CD4-positive, CD25-positive, alpha-beta regulatory T cell (primary cell): ENCODE measurements at regions not wholly inside any gene's neighbourhood (a gene's known extent, or its start where the extent isn't known, plus 50 kb on each side); places are given as distances from the start of the nearest gene placed in this dataset.
"Not testable (repeated sequence)": the region's sequence is repeated elsewhere in the genome, so short reads cannot be mapped to it uniquely, and the experiment has no call there.

Experiments used
- ATAC-seq, 2 donors: fragments of 150-1000 bp; cut with Tn5 transposase; one replicate each; pipeline ENCODE4 v1.10.0; 2021; ENCODE audit warnings: low read depth in 2 of 2, moderate number of reproducible peaks in 2 of 2, moderate library complexity in 1 of 2
- DNase-seq, 3 donors: peaks; one replicate each; pipeline versions ENCODE4 v3.0.0 to v3.0.0-alpha.2; 2012 to 2022; ENCODE audit warnings: mixed read lengths in 1 of 3
- H3K27ac ChIP-seq: one replicate; pipeline ENCODE4 v1.7.0; 2013; ENCODE audit warnings: mild to moderate bottlenecking, low read length; ENCODE audit not compliant: insufficient read depth, poor library complexity, severe bottlenecking
- H3K27me3 ChIP-seq: one replicate; pipeline ENCODE4 v1.7.0; 2013; ENCODE audit warnings: low read length; ENCODE audit not compliant: control insufficient read depth, insufficient read depth
- H3K36me3 ChIP-seq: one replicate; pipeline ENCODE4 v1.7.0; 2013; ENCODE audit warnings: mild to moderate bottlenecking, low read length, moderate library complexity; ENCODE audit not compliant: control insufficient read depth, insufficient read depth
- H3K4me1 ChIP-seq: 2 replicates; pipeline ENCODE4 v1.7.0; 2013; ENCODE audit warnings: mild to moderate bottlenecking, low read length; ENCODE audit not compliant: insufficient read depth, control insufficient read depth, poor library complexity, severe bottlenecking
- H3K4me3 ChIP-seq: one replicate; pipeline ENCODE4 v1.7.0; 2013; ENCODE audit warnings: low read depth, mild to moderate bottlenecking, low read length, moderate library complexity
- H3K9me3 ChIP-seq, 2 experiments: 1 replicate in 1 of 2; 2 replicates in 1 of 2; pipeline ENCODE4 v1.7.0; 2013; ENCODE audit warnings: low read length in 2 of 2, mild to moderate bottlenecking in 1 of 2, moderate library complexity in 1 of 2; ENCODE audit not compliant: control insufficient read depth in 2 of 2
- H3K27ac Mint-ChIP-seq, 3 donors: one replicate each; pipeline ENCODE4 v1.8.0; 2020 to 2022; ENCODE audit warnings: mild to moderate bottlenecking in 3 of 3, mixed read lengths in 3 of 3, moderate library complexity in 2 of 3
- H3K27me3 Mint-ChIP-seq: one replicate; pipeline ENCODE4 v1.8.0; 2022; ENCODE audit warnings: mild to moderate bottlenecking, mixed read lengths
- H3K36me3 Mint-ChIP-seq: one replicate; pipeline ENCODE4 v1.8.0; 2020; ENCODE audit warnings: mixed read lengths
- H3K4me1 Mint-ChIP-seq, 4 donors: one replicate each; pipeline ENCODE4 v1.8.0; 2020 to 2022; ENCODE audit warnings: mixed read lengths in 4 of 4, mild to moderate bottlenecking in 1 of 4
- H3K4me3 Mint-ChIP-seq, 4 donors: one replicate each; pipeline ENCODE4 v1.8.0; 2020 to 2022; ENCODE audit warnings: mild to moderate bottlenecking in 4 of 4, mixed read lengths in 4 of 4, moderate library complexity in 3 of 4
- H3K9me3 Mint-ChIP-seq, 7 donors: one replicate each; pipeline ENCODE4 v1.8.0; 2020 to 2022; ENCODE audit warnings: mixed read lengths in 7 of 7, mild to moderate bottlenecking in 3 of 7, moderate library complexity in 2 of 7

DNA sequence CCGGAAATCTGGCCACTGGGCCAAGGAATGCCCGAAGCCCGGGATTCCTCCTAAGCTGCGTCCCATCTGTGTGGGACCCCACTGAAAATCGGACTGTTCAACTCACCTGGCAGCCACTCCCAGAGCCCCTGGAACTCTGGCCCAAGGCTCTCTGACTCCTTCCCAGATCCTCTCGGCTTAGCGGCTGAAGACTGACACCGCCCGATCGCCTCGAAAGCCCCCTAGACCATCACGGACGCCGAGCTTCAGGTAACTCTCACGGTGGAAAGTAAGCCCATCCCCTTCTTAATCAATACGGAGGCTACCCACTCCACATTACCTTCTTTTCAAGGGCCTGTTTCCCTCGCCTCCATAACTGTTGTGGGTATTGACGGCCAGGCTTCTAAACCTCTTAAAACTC lies 51.4 kb upstream of the SPP1 start:
- H3K27me3 ChIP-seq, H3K4me1 ChIP-seq, H3K36me3 Mint-ChIP-seq, H3K27ac ChIP-seq, H3K27ac Mint-ChIP-seq, H3K9me3 Mint-ChIP-seq, H3K4me1 Mint-ChIP-seq, H3K4me3 Mint-ChIP-seq, DNase-seq, ATAC-seq, H3K4me3 ChIP-seq, H3K27me3 Mint-ChIP-seq, H3K36me3 ChIP-seq, H3K9me3 ChIP-seq: not testable (repeated sequence)
